Cerebellar nuclear complex (tissue), 1 donor: ENCODE measurements at regions not wholly inside any gene's neighbourhood (a gene's known extent, or its start where the extent isn't known, plus 50 kb on each side); places are given as distances from the start of the nearest gene placed in this dataset.
"Not testable (repeated sequence)": the region's sequence is repeated elsewhere in the genome, so short reads cannot be mapped to it uniquely, and the experiment has no call there.

Experiments
- DNase-seq, 2 experiments: peaks; one replicate each; lab custom pipeline; 2025; lab: John Stamatoyannopoulos, UW

- DNase-seq: no peak
These were observed 124.4 kb upstream of the VPREB1 start for GRCh38 chr22:22120160-22120559.

- DNase-seq: no peak
These were observed 125.6 kb upstream of the VPREB1 start for GRCh38 chr22:22118987-22119386.

- not testable (repeated sequence) for DNase-seq
These were observed 126.6 kb upstream of the VPREB1 start for GRCh38 chr22:22117864-22118544.

- DNase-seq: not testable (repeated sequence)
These were observed 127.4 kb upstream of the VPREB1 start for GRCh38 chr22:22116997-22117770.

- no peak for DNase-seq
These were observed 130.9 kb upstream of the VPREB1 start for GRCh38 chr22:22113701-22114100.

- DNase-seq: no peak
These were observed 130.1 kb upstream of the TOP3B start for GRCh38 chr22:22112533-22113294.

GRCh38 chr22:22111983-22112382 is 129.4 kb upstream of the TOP3B start:
- no peak for DNase-seq

- no peak for DNase-seq
These were observed 128.7 kb upstream of the TOP3B start for GRCh38 chr22:22111267-22111751.

GRCh38 chr22:22110548-22111266 is 128.1 kb upstream of the TOP3B start:
- DNase-seq: no peak

- DNase-seq: no peak
These were observed 127.3 kb upstream of the TOP3B start for GRCh38 chr22:22109693-22110466.

GRCh38 chr22:22106855-22107254 is 124.3 kb upstream of the TOP3B start:
- DNase-seq: no peak

GRCh38 chr22:22105364-22105763 is 122.8 kb upstream of the TOP3B start:
- DNase-seq: no peak

GRCh38 chr22:22103078-22103875 is 120.7 kb upstream of the TOP3B start:
- no peak for DNase-seq

- DNase-seq: no peak
These were observed 117.5 kb upstream of the TOP3B start for GRCh38 chr22:22099833-22100812.

- DNase-seq: no peak
These were observed 116.6 kb upstream of the TOP3B start for GRCh38 chr22:22099194-22099486.

GRCh38 chr22:22098457-22099193 is 116.0 kb upstream of the TOP3B start:
- DNase-seq: no peak

- DNase-seq: no peak
These were observed 115.2 kb upstream of the TOP3B start for GRCh38 chr22:22097727-22098228.

- no peak for DNase-seq
These were observed 112.3 kb upstream of the TOP3B start for GRCh38 chr22:22094921-22095320.
